Neural progenitor cell (in vitro differentiated cells): ENCODE measurements at regions not wholly inside any gene's neighbourhood (a gene's known extent, or its start where the extent isn't known, plus 50 kb on each side); places are given as distances from the start of the nearest gene placed in this dataset.

Experiments used
- CTCF ChIP-seq: fragments of 200-600 bp; sonication (generic); IDR thresholded peaks from 2 replicates; pipeline ENCODE4 v1.5.1; 2017; ENCODE audit warnings: antibody characterized with exemption, mild to moderate bottlenecking
- EZH2 ChIP-seq: fragments of 200-600 bp; sonication (generic); IDR thresholded peaks from 2 replicates; pipeline ENCODE4 v1.6.1; 2017; ENCODE audit warnings: antibody characterized with exemption, mild to moderate bottlenecking, moderate library complexity
- EZH2phosphoT487 ChIP-seq: fragments of 200-600 bp; sonication (generic); IDR thresholded peaks from 2 replicates; pipeline ENCODE4 v1.6.1; 2017; ENCODE audit warnings: antibody characterized with exemption

DNA sequence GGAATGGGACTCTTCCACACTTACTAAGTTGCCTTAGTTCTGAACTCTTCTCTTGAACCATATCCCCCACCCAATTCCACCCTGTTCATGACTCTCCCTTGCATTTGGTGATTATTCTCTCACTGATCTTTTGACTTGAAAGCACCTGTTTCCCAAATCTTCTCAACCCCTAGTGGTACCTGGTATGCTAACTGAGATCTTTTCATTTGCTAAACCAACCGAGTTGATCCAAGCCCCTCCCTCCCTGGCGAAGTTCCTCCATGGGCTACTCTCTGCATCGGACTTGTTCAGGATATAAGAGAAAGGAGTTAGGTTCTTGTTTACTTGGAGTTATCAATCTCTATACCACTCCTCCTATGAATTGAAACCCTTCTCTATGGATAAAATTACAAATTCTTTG, 593.5 kb downstream of the BCL11A start:
- TF ChIP-seq EZH2: no peak
- TF ChIP-seq CTCF: no peak
- TF ChIP-seq EZH2phosphoT487: no peak
